ENCODE measurements at regions not wholly inside any gene's neighbourhood (a gene's known extent, or its start where the extent isn't known, plus 50 kb on each side); places are given as distances from the start of the nearest gene placed in this dataset.
A peak's percentile ranks its signal among the peaks of the same experiment; 100 is the strongest.

GRCh38 chr21:35537604-35538003 is 488.5 kb upstream of the RUNX1 start:
- Mint-ChIP-seq H3K36me3 (peaks cover 6% of the 10 kb centered on the region), H3K27me3 (ENCODE audit: low read depth in 2 of 2) (peaks cover 7% of the 10 kb centered on the region in 2 donors), H3K27ac (no peak overlapping the region), H3K9me3 (peaks cover 0 to 2% of the 10 kb centered on the region in 2 donors), H3K4me3 (no peak overlapping the region), H3K4me1 (no peaks in the 10 kb centered on the region)
- H3K27me3 ChIP-seq (ENCODE audit: control insufficient read depth, insufficient read depth, low read length) = no peaks in the 10 kb centered on the region
- DNase-seq = no peak
- ATAC-seq = no peak
- 97% methylated on average over 1 of the region's 2 CpGs for WGBS (ENCODE audit: insufficient coverage)
- no peak overlapping the region for H3K4me3 ChIP-seq (ENCODE audit: low read length)
- intact Hi-C loops (cut with micrococcal nuclease) = no loop called here
- no peak overlapping the region for H3K27ac ChIP-seq (ENCODE audit: low read length)
- no peaks in the 10 kb centered on the region for H3K4me1 ChIP-seq (ENCODE audit: control insufficient read depth, insufficient read depth, low read length)
- no peak for TF ChIP-seq CTCF (IDR thresholded peaks at IDR 0.05)
- no peaks in the 10 kb centered on the region for H3K9me3 ChIP-seq (ENCODE audit: control insufficient read depth, insufficient read depth, low read length)
- no peaks in the 10 kb centered on the region for H3K36me3 ChIP-seq (ENCODE audit: control insufficient read depth, insufficient read depth, low read length)

- H3K4me1 Mint-ChIP-seq = peaks cover 9% of the 10 kb centered on the region in 2 donors
- H3K36me3 Mint-ChIP-seq = peaks cover 6% of the 10 kb centered on the region
- no peaks in the 10 kb centered on the region for H3K27me3 ChIP-seq (ENCODE audit: control insufficient read depth, insufficient read depth, low read length)
- peaks cover 0 to 2% of the 10 kb centered on the region in 2 donors for H3K9me3 Mint-ChIP-seq
- no peak overlapping the region for H3K27ac ChIP-seq (ENCODE audit: low read length)
- ATAC-seq = no peak
- peaks cover 2% of the 10 kb centered on the region for H3K4me1 ChIP-seq (ENCODE audit: control insufficient read depth, insufficient read depth, low read length)
- H3K27me3 Mint-ChIP-seq (ENCODE audit: low read depth in 2 of 2) = peaks cover 2 to 7% of the 10 kb centered on the region in 2 donors
- no peak overlapping the region for H3K4me3 Mint-ChIP-seq
- 90% methylated on average over 2 of the region's 2 CpGs for WGBS (ENCODE audit: insufficient coverage)
- no peak overlapping the region for H3K4me3 ChIP-seq (ENCODE audit: low read length)
- no peak for TF ChIP-seq CTCF (IDR thresholded peaks at IDR 0.05)
- no peak for DNase-seq
- intact Hi-C loops (cut with micrococcal nuclease) = no loop called here
- no peak overlapping the region for H3K27ac Mint-ChIP-seq
- no peaks in the 10 kb centered on the region for H3K9me3 ChIP-seq (ENCODE audit: control insufficient read depth, insufficient read depth, low read length)
- H3K36me3 ChIP-seq (ENCODE audit: control insufficient read depth, insufficient read depth, low read length) = no peaks in the 10 kb centered on the region
These were observed 484.8 kb upstream of the RUNX1 start for GRCh38 chr21:35533893-35534292.

GRCh38 chr21:35530766-35531165 is 481.7 kb upstream of the RUNX1 start:
- ATAC-seq (no peak), DNase-seq (no peak)
- no peak overlapping the region for H3K4me3 Mint-ChIP-seq
- 96% methylated on average over 6 of the region's 6 CpGs for WGBS (ENCODE audit: insufficient coverage)
- no peaks in the 10 kb centered on the region for H3K9me3 Mint-ChIP-seq
- H3K27me3 ChIP-seq (ENCODE audit: control insufficient read depth, insufficient read depth, low read length) = no peaks in the 10 kb centered on the region
- peaks cover 13% of the 10 kb centered on the region for H3K4me1 ChIP-seq (ENCODE audit: control insufficient read depth, insufficient read depth, low read length)
- peak overlapping the region in 1 of 2 donors; percentile 76 for H3K27ac Mint-ChIP-seq
- peaks cover 21 to 30% of the 10 kb centered on the region in 2 donors for H3K4me1 Mint-ChIP-seq
- intact Hi-C loops (cut with micrococcal nuclease) = no loop called here
- no peak overlapping the region for H3K4me3 ChIP-seq (ENCODE audit: low read length)
- H3K9me3 ChIP-seq (ENCODE audit: control insufficient read depth, insufficient read depth, low read length) = no peaks in the 10 kb centered on the region
- no peaks in the 10 kb centered on the region for H3K36me3 Mint-ChIP-seq
- no peaks in the 10 kb centered on the region for H3K27me3 Mint-ChIP-seq (ENCODE audit: low read depth in 2 of 2)
- no peaks in the 10 kb centered on the region for H3K36me3 ChIP-seq (ENCODE audit: control insufficient read depth, insufficient read depth, low read length)
- no peak overlapping the region for H3K27ac ChIP-seq (ENCODE audit: low read length)
- no peak for TF ChIP-seq CTCF (IDR thresholded peaks at IDR 0.05)

GRCh38 chr21:35529171-35529863 is 480.2 kb upstream of the RUNX1 start:
- H3K4me1 ChIP-seq (ENCODE audit: control insufficient read depth, insufficient read depth, low read length) = peaks cover 13% of the 10 kb centered on the region
- ATAC-seq (peak; percentile 70 to 75 (median 74)), DNase-seq (peak in 1 of 2 donors; percentile 65)
- 7% methylated on average over 1 of the region's 7 CpGs for WGBS (ENCODE audit: insufficient coverage)
- Mint-ChIP-seq H3K9me3 (no peaks in the 10 kb centered on the region), H3K36me3 (no peaks in the 10 kb centered on the region), H3K4me3 (peak overlapping the region; percentile 90), H3K27ac (peak overlapping the region; percentile 76 to 91), H3K4me1 (peaks cover 31 to 41% of the 10 kb centered on the region in 2 donors), H3K27me3 (ENCODE audit: low read depth in 2 of 2) (no peaks in the 10 kb centered on the region)
- no peak for TF ChIP-seq CTCF (IDR thresholded peaks at IDR 0.05)
- peak overlapping the region; percentile 72 for H3K27ac ChIP-seq (ENCODE audit: low read length)
- no peaks in the 10 kb centered on the region for H3K36me3 ChIP-seq (ENCODE audit: control insufficient read depth, insufficient read depth, low read length)
- H3K4me3 ChIP-seq (ENCODE audit: low read length) = peak overlapping the region; percentile 51
- intact Hi-C loops (cut with micrococcal nuclease) = no loop called here
- H3K27me3 ChIP-seq (ENCODE audit: control insufficient read depth, insufficient read depth, low read length) = no peaks in the 10 kb centered on the region
- no peaks in the 10 kb centered on the region for H3K9me3 ChIP-seq (ENCODE audit: control insufficient read depth, insufficient read depth, low read length)

Measured in natural killer cell (primary cell).